Bronchial epithelial cell (primary cell): ENCODE measurements at regions not wholly inside any gene's neighbourhood (a gene's known extent, or its start where the extent isn't known, plus 50 kb on each side); places are given as distances from the start of the nearest gene placed in this dataset.
A peak's percentile ranks its signal among the peaks of the same experiment; 100 is the strongest.

Experiments
- DNase-seq: peaks from one replicate; pipeline ENCODE4 v3.0.0-alpha.2; 2010; ENCODE audit warnings: low read depth
- FAIRE-seq: peaks from 2 replicates; lab custom pipeline; 2011; peaks lifted over from hg19 to GRCh38; lab: Jason Lieb, UNC
- H3K27me3 ChIP-seq: 2 replicates; pipeline ENCODE4 v1.5.1; 2011; ENCODE audit warnings: low read length; ENCODE audit not compliant: control insufficient read depth, insufficient read depth
- H3K36me3 ChIP-seq: 2 replicates; pipeline ENCODE4 v1.5.1; 2011; ENCODE audit warnings: low read length; ENCODE audit not compliant: control insufficient read depth, insufficient read depth
- H3K4me3 ChIP-seq: 2 replicates; pipeline ENCODE4 v1.5.1; 2011; ENCODE audit warnings: mild to moderate bottlenecking, low read depth, low read length, control low read depth
- TF ChIP-seq, protein P1 (sequence below): IDR thresholded peaks from 2 replicates; pipeline ENCODE4 v1.5.1; 2011; ENCODE audit warnings: mild to moderate bottlenecking, moderate library complexity, low read length, control low read depth, inconsistent platforms; ENCODE audit not compliant: insufficient read depth, severe bottlenecking

DNA sequence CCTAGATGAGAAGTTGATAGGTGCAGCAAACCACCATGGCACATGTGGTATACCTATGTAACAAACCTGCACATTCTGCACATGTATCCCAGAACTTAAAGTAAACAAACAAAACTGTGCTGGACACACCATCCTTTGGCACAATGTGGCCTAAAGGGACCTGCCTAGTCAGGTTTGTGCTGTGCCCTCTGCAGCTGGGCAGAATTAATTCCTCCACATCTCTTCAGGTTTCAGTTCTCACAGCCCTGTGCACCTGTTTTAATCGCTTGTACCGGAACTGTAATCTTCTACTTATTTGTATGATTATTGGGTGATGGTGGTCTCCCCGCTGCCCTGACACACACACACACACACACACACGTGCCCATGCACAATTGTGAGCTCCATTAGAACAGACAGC, 252.7 kb downstream of the ACTR3B start:
- Histone ChIP-seq H3K4me3 (no peak overlapping the region), H3K36me3 (no peaks in the 10 kb centered on the region), H3K27me3 (no peaks in the 10 kb centered on the region)
- FAIRE-seq, result peak; percentile 18
- TF ChIP-seq, protein P1, sequence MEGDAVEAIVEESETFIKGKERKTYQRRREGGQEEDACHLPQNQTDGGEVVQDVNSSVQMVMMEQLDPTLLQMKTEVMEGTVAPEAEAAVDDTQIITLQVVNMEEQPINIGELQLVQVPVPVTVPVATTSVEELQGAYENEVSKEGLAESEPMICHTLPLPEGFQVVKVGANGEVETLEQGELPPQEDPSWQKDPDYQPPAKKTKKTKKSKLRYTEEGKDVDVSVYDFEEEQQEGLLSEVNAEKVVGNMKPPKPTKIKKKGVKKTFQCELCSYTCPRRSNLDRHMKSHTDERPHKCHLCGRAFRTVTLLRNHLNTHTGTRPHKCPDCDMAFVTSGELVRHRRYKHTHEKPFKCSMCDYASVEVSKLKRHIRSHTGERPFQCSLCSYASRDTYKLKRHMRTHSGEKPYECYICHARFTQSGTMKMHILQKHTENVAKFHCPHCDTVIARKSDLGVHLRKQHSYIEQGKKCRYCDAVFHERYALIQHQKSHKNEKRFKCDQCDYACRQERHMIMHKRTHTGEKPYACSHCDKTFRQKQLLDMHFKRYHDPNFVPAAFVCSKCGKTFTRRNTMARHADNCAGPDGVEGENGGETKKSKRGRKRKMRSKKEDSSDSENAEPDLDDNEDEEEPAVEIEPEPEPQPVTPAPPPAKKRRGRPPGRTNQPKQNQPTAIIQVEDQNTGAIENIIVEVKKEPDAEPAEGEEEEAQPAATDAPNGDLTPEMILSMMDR, result no peak
- no peak for DNase-seq

DNA sequence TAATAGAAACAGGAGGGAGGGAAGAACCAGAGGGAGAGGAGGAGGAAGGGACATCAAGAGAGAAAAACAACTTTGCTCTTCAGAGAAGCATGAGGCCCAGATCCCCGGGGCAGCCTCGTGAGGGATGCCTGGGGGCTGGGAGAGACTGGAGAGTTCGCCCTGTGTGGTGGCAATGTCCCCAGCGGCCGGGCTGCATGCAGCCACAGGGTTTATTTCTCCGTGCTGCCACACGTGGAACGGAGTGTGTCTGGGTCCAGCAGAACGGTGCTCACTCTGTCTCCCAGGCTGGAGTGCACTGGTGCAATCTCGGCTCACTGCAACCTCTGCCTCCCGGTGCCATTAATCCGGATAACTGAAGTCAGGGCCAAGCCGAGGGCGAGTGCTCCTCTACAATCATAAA, 257.7 kb downstream of the ACTR3B start:
- Histone ChIP-seq H3K27me3 (no peaks in the 10 kb centered on the region), H3K36me3 (no peaks in the 10 kb centered on the region), H3K4me3 (no peak overlapping the region)
- no peak for DNase-seq
- TF ChIP-seq, protein P1, result no peak
- no peak for FAIRE-seq

DNA sequence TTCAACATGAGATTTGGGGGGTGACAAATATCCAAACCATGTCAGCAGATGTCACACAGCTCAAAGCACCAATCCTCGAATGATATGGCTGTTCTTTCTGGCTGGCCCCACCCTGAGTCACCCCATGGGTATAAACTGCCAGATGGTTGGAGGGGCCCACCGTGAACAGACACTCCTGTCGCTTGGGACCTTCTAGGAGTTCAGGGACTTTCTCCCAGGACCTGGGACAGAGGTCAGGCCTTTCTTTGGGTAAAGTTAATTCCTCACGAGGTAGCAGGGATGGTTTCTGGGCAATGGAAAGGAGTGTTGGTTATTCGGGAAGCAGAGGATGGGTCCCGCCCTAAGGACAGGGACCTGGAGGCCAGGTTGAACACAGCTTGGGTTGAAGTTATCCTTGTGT, 262.0 kb downstream of the ACTR3B start:
- Histone ChIP-seq H3K27me3 (no peaks in the 10 kb centered on the region), H3K4me3 (no peak overlapping the region), H3K36me3 (no peaks in the 10 kb centered on the region)
- FAIRE-seq (no peak), DNase-seq (no peak)
- TF ChIP-seq, protein P1, result no peak

DNA sequence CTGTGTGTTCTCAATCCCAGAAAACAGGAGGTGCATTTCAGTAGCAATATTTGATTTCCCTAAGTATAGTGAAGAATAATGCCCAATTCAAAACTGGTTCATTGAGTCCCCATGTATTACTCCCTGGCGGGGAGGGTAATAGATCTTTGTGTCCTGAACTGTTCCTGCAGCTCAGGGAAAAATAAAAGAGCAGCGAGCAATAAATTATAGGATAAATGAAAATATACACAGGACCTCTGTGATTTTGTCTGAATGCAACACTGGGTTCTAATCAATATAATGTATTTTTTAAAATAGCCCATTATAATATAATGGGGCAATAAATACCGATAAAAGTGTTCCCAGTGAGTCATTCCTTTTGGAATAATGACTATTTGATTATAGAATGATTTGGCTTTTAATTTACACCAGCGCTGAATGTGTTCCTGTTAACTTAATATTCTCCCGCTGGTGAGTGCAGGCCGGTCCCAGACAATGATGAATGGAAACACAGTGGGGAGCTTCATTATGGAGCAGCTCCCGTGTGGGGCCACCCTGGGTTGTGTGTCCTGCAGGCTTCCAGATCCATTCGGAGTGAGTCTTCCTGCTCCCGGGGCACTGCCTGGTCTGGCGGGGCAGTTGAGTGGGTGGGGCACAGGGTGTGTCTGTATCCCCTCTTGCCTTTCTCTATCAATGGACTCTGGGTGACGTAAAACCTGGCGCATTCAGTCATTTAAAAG, 263.1 kb downstream of the ACTR3B start:
- no peak overlapping the region for H3K4me3 ChIP-seq
- no peak for DNase-seq

DNA sequence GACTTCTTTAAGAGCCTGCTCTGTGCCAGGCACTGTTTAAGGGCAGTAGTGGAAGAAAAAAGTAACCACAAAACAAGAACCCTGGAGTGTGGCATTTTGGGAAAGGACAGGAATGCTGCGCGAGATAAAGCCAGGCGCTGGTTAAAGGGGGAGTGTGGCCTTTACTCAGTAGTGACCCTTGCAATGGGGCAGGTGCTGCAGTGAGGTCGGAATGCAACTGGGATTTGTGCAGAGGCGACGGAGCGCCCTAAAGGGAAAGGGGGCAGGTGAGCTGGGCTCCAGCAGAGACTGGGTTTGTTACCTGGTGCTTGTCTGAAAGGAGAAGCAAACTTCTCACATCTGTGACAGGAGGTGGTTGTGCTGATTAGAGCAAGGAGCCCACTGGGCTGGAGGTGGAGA, 263.6 kb downstream of the ACTR3B start:
- no peaks in the 10 kb centered on the region for H3K27me3 ChIP-seq
- no peak for DNase-seq
- no peaks in the 10 kb centered on the region for H3K36me3 ChIP-seq
- TF ChIP-seq, protein P1, result no peak
- FAIRE-seq, result no peak
- no peak overlapping the region for H3K4me3 ChIP-seq

More for the DNA sequence above, 263.1 kb downstream of the ACTR3B start:
- FAIRE-seq, result no peak
- H3K36me3 ChIP-seq, result no peaks in the 10 kb centered on the region
- TF ChIP-seq, protein P1, result no peak
- H3K27me3 ChIP-seq, result no peaks in the 10 kb centered on the region

DNA sequence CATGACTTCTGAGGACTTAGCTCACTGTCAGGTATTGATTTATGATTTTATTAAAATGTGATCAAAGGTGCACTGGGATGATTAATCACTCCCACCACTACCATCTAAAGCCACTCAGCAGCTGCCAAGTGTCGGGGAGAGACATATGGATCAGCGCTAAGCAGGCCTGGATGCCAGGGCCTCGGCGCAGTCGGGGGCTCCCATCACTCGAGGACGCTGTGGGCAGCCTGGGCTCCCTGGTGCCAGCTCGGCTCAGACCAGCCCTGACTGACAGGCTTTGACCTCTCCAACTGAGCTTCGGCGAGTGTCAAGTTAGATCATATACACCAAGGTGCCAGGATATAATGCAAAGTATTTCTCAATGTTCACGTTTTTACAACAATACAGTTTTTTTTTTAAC, 267.7 kb downstream of the ACTR3B start:
- TF ChIP-seq, protein P1, result no peak

More for the DNA sequence above, 267.7 kb downstream of the ACTR3B start:
- FAIRE-seq (no peak), DNase-seq (no peak)
- H3K27me3 ChIP-seq, result no peaks in the 10 kb centered on the region
- H3K36me3 ChIP-seq, result no peaks in the 10 kb centered on the region
- H3K4me3 ChIP-seq, result no peak overlapping the region
